CD4-positive, alpha-beta T cell treated with Interferon alpha-2 for 1 hour (primary cell): ENCODE measurements at regions not wholly inside any gene's neighbourhood (a gene's known extent, or its start where the extent isn't known, plus 50 kb on each side); places are given as distances from the start of the nearest gene placed in this dataset.

Source experiments
- DNase-seq, 2 donors: peaks; one replicate each; pipeline ENCODE4 v3.0.0-alpha.2; 2020 to 2022

DNA sequence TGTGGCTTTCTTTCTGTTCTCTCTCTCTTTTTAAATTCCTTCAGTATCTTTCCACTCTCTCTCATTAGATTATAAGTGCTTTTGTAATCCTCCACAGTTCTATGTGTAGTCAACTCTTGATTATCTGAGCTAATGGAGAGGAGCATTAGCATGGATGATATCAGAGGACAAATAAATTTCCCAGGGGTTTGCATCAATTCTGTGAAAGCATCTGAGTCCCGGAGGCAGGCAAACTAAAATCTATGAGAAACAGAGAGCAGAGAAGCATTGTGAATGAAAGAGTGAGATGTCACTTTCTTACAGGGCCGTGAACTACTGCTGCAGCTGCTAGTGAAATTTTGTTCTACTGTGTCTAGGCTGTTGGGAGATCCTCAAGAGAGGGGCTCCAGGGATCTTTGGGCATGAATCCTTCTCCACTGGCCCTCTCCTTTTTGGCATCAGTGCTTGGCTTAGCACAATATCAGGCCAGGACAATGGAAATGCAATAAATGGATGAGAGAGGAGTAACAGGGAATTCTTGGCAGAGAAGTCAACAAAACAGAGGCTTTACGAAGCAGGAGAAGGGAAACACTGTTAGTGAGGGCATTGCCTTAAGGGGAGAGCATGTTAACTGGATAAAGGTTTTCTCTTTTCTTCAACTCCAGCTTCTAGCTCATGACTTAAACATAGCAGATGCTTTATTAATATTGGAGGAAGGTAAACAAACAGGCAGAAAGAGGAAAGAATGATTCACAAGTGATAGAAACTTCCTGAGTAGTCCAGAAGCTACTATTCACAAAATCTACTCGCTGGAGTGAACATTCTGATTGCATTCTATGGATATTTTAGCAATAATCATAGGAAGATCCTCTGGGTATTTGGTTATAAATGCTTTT, 847.0 kb upstream of the MAP3K7 start:
- DNase-seq: no peak

DNA sequence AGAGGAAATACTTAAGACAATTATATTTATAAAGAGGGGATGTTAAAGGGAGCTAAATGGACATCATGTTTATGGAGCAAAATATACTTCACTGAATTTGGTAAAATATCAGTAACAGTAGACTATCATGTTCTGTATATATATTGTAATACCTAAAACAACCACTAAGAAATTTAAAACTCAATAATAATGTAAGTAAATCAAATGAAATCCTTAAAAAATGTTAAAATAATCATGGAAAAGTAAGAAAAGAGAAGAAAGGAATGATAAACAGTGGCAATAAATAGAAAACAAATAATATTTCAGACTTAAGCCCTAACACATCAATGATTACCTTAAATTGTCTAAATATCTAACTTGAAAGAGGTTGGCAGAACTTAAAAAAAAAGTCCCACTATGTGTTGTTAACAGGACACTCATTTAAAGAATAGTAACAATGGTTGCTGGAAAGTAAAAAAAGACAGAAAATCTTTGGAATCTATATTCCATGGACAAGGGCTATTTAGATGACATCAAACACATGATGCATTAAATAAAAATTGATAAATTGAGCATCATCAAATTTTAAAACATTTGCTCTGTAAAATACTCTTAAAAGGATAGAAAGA, 842.2 kb upstream of the MAP3K7 start:
- DNase-seq: no peak

GRCh38 chr6:91428296-91428695, 841.4 kb upstream of the MAP3K7 start:
- DNase-seq: no peak

DNA sequence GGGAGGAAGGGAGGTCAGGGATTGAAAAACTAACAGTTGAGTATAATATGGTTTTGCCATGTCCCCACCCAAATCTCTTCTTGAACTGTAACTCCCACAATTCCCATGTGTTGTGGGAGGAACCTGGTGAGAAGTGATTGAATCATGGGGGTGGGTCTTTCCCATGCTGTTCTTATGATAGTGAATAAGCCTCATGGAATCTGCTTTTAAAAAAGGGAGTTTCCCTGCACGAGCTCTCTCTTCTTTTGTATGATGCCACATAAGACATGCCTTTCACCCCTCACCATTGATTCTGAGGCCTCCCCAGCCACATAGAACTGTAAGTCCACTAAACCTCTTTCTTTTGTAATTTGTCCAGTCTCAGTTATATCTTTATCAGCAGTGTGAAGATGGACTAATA, 833.4 kb upstream of the MAP3K7 start:
- DNase-seq: no peak

DNA sequence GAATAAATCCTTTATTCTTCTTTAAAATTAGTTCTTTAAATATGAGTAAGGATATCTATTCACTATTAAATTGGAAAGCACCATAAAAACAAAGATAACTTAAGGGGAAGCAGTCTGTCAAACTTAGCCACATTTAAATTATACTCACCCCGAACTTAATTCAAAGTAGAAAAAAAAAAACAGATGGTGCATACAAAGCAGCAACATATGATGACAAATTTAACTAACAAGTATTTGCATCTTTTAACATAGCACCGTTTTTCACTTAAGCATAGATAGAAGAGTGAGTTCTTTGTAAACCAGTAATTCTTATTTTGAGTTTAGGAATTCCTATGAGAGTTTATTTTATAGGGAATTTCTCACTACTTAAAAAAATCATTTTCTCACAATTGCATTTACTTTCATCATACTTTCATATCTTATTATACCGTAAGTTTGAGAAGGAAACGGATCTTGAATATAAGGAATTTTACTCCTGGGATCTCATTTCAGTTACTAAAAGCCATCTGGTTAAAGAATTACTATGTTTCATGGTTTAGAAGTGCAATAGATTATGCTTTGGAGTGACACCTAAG, 828.2 kb upstream of the MAP3K7 start:
- no peak for DNase-seq

- no peak for DNase-seq
Measured at GRCh38 chr6:91412532-91412931, 825.7 kb upstream of the MAP3K7 start.

- no peak for DNase-seq
Measured at GRCh38 chr6:91407706-91408105, 820.8 kb upstream of the MAP3K7 start.

DNA sequence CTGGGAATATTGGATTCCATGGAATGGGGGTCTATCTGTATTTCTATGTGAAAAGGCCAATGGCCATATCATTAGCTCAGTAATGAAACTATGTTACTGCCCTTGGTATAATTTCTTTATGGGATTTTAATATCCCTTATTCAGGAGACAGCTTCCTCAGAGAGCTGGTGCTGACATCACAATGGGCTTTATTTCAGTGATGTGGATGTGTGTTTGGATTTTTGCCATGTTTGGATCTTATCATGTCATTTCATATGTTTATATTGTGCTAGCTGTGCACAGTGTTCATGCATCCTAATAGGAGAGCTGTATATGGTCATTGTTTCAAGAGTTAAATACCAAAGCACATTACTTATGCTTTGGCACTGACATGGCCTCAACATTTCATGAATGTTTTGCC, 806.1 kb upstream of the MAP3K7 start:
- no peak for DNase-seq

DNA sequence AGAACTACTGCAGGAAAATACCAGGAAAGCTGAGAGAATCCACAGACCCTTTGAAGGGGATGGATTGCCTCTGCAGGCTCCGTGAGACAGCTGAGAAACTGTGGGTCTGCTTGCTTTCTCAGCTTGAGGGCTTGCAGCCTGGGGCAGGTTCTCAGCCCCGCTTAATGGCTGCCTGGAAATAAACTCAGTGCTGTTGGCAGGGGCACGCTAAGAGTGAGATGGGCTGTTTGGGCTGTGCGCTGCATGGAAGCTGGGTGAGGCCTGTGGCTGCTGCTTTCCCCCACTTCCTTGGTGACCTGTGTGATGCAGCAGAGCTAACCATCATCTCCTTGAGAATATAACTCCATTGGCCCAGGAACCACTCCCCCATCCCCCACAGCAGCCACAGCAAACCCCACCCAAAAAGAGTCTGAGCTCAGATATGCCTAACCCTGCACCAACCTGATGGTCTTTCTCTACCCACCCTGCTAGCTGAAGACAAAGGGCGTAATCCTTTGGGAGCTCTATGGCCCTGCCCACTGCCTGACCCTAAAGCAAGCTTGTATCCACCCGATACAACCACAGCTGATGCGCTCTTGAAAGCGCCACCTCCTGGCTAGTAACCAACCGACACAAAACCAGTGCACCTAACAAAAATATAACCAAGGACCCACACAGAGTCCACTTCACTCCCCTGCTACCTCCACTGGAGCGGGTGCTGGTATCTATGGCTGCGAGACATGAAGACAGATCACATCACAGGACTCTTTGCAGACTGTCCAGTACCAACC, 800.6 kb upstream of the MAP3K7 start:
- no peak for DNase-seq

- no peak for DNase-seq
Measured at GRCh38 chr6:91386204-91386603, 799.3 kb upstream of the MAP3K7 start.

DNA sequence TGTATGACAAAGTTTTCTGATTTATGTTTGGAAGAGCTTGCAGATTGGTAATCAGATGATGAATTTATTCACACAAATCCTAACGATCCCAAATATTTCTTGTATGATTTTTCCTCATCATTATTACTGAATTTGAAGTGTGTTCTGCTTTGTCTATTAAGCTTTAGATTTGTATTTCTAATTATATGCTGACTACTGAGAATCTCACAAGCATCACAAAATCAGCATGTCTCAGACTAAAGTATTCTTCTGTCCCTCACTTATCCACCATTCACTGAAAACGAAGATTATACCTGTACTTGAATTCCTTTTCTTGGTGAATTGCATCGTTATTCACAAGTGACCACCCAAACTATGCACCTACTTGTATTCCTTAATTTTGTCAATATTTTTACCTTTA, 796.3 kb upstream of the MAP3K7 start:
- no peak for DNase-seq

GRCh38 chr6:91376686-91377085, 789.8 kb upstream of the MAP3K7 start:
- DNase-seq: no peak

- DNase-seq: no peak
Measured at GRCh38 chr6:91366781-91367180, 779.9 kb upstream of the MAP3K7 start.

DNA sequence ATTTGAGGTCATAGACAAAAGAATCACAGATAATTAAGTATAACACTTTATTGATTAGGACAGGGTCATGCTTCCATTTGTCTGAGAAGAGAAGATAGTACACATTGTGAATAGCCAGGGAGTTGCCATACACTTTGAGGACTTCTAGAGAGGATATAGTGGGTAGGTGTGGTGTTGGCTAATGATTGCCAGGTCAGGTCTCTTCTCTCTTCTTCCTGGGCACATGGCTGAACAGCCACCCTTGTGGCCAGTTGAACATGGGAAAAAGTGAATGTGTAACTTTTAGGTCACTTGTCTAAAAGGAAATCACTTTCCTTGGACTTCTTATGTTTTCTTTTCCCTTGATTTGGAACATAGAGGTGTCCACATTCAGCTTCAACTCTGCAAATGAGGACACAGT, 772.1 kb upstream of the MAP3K7 start:
- DNase-seq: no peak

- no peak for DNase-seq
Measured at GRCh38 chr6:91352878-91353277, 766.0 kb upstream of the MAP3K7 start.

DNA sequence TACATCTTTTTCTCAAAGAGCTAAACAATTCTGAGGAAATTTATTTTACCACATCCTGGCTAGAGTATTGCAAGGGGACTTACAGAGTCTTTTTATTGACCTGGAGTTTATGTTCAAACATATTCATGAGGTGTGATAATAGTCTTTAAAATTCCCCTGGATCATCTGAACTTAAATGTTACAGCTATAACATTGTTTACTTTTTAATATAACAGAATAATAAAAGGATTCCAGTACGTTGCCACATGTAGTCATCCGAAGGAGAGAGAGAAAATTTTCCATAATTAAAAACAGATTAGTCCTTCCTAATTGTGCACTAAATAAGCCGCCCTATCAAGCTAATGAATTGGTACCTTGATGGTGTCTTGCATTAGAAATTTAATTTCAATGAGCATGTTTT, 765.4 kb upstream of the MAP3K7 start:
- DNase-seq: no peak

DNA sequence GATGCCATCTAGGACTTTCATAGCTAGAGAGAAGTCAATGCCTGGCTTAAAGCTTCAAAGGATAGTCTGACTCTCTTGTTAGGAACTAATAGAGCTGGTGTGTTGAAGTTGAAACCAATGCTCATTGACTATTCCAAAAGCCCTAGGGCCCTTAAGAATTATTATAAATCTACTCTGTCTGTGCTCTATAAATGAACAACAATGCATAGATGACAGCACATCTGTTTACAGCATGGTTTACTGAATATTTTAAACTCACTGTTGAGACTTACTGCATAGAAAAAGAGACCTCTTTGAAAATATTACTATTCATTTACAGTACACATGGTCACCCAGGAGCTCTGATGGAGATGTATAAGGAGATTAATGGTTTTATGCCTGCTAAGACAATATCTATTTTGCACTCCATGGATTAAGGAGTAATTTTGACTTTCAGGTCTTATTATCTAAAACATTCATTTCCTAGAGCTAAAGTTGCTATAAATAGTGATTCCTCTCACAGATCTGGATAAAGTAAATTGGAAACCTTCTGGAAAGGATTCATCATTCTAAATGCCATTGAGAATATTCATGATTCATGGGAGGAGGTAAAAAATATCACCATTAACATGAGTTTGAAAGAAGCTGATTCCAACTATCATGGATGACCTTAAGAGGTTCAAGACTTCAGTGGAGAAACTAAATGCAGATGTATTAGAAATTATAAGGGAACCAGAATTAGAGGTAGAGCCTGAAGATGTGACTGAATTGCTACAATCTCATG, 763.5 kb upstream of the MAP3K7 start:
- no peak for DNase-seq

GRCh38 chr6:91341473-91341872, 754.6 kb upstream of the MAP3K7 start:
- DNase-seq: no peak

- DNase-seq: no peak
Measured at GRCh38 chr6:91340896-91341395, 754.1 kb upstream of the MAP3K7 start.

- no peak for DNase-seq
Measured at GRCh38 chr6:91337967-91338366, 751.1 kb upstream of the MAP3K7 start.

GRCh38 chr6:91330896-91331295, 744.0 kb upstream of the MAP3K7 start:
- no peak for DNase-seq

DNA sequence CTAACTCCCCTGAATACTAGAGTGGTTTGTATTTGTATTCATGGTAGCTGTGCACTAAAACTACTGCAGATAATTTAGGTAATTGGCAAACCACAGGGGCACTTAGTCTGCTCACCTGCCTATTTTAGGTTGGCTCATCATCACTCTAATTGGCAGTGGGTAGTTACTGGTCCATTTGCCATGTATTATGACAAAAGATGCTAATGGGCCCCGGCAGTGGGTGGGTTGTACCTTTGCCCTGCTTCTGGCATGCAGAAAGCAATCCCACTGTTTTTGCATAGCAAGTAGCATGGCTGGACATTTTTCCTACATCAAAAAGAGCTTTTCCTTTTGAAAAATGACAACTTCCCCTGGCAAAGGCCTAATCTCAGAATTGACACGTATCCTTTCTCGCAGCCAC, 741.4 kb upstream of the MAP3K7 start:
- DNase-seq: no peak

- no peak for DNase-seq
Measured at GRCh38 chr6:91324711-91325110, 737.8 kb upstream of the MAP3K7 start.
